Endothelial cell of umbilical vein (primary cell): ENCODE measurements at regions not wholly inside any gene's neighbourhood (a gene's known extent, or its start where the extent isn't known, plus 50 kb on each side); places are given as distances from the start of the nearest gene placed in this dataset.

Experiments used
- BruUV-seq: library from RNA; stranded (reverse); fragments of 400-500 nt; replicated peaks from 2 replicates; lab custom pipeline; 2021; lab: Mats Ljungman, UMichigan
- CTCF ChIA-PET: fragments of 300-600, 350-600 bp; sonication (Branson Sonifier 250); formaldehyde crosslinking; loops from one replicate; lab custom pipeline; 2021; ENCODE audit warnings: antibody characterized with exemption, inconsistent platforms; lab: Charles Lee
- POLR2A ChIA-PET: fragments of 300-600, 350-600 bp; sonication (Branson Sonifier 250); formaldehyde crosslinking; loops from one replicate; lab custom pipeline; 2021; ENCODE audit warnings: antibody characterized with exemption, inconsistent platforms; lab: Charles Lee
- DNase-seq: peaks from one replicate; pipeline ENCODE4 v3.0.0-alpha.2; 2011; ENCODE audit warnings: low read depth, low spot score
- FAIRE-seq: peaks from 2 replicates; lab custom pipeline; 2011; peaks lifted over from hg19 to GRCh38; lab: Jason Lieb, UNC
- H2AFZ ChIP-seq: 2 replicates; pipeline ENCODE4 v1.6.0; 2012; ENCODE audit warnings: low read depth, low read length, control low read depth, inconsistent platforms
- H3K27ac ChIP-seq: 2 replicates; pipeline ENCODE4 v1.5.1; 2011; ENCODE audit warnings: low read depth, mild to moderate bottlenecking, control low read depth, low read length, moderate library complexity; ENCODE audit not compliant: insufficient read depth
- H3K27me3 ChIP-seq, 2 experiments: 2 replicates each; pipeline versions ENCODE4 v1.6.0 to v1.6.1; 2011; ENCODE audit warnings: low read length in 2 of 2, mixed read lengths in 1 of 2; ENCODE audit not compliant: control insufficient read depth in 2 of 2, insufficient read depth in 2 of 2
- H3K36me3 ChIP-seq, 2 experiments: 2 replicates in 1 of 2; 3 replicates in 1 of 2; pipeline ENCODE4 v1.5.1; 2011; ENCODE audit warnings: low read length in 2 of 2, mild to moderate bottlenecking in 1 of 2, moderate library complexity in 1 of 2; ENCODE audit not compliant: control insufficient read depth in 2 of 2, insufficient read depth in 2 of 2; ENCODE audit errors: extremely low read depth in 1 of 2
- H3K4me1 ChIP-seq: 3 replicates; pipeline ENCODE4 v1.5.1; 2011; ENCODE audit warnings: mild to moderate bottlenecking, low read length; ENCODE audit not compliant: control insufficient read depth, insufficient read depth; ENCODE audit errors: extremely low read depth
- H3K4me2 ChIP-seq: 2 replicates; pipeline ENCODE4 v1.6.1; 2011; ENCODE audit warnings: low read length, control low read depth, mixed read lengths; ENCODE audit not compliant: insufficient read depth
- H3K4me3 ChIP-seq, 3 experiments: fragments of 200-600 bp in 1 of 3; sonication (generic), shearing (Covaris generic) in 1 of 3; replicated peaks in 1 of 3; 2 replicates each; pipeline ENCODE4 v1.5.1; 2011 to 2016; ENCODE audit warnings: control low read depth in 3 of 3, low read length in 3 of 3, mild to moderate bottlenecking in 2 of 3, inconsistent platforms in 1 of 3, low read depth in 1 of 3, moderate library complexity in 1 of 3; ENCODE audit not compliant: insufficient read depth in 1 of 3
- H3K79me2 ChIP-seq: 2 replicates; pipeline ENCODE4 v1.6.0; 2012; ENCODE audit warnings: low read length, inconsistent platforms; ENCODE audit not compliant: control insufficient read depth, insufficient read depth
- H3K9ac ChIP-seq: replicated peaks from 2 replicates; pipeline ENCODE3; 2011; ENCODE audit warnings: low read length, control low read depth; ENCODE audit not compliant: insufficient read depth; ENCODE audit errors: extremely low read depth
- H3K9me1 ChIP-seq: replicated peaks from 3 replicates; pipeline ENCODE4 v1.6.0; 2011; ENCODE audit warnings: mild to moderate bottlenecking, low read length; ENCODE audit not compliant: control insufficient read depth, insufficient read depth; ENCODE audit errors: extremely low read depth
- H3K9me3 ChIP-seq: replicated peaks from 2 replicates; pipeline ENCODE4 v1.5.1; 2012; ENCODE audit warnings: low read length, inconsistent platforms; ENCODE audit not compliant: control insufficient read depth, insufficient read depth
- H4K20me1 ChIP-seq: replicated peaks from 2 replicates; pipeline ENCODE3; 2011; ENCODE audit warnings: mild to moderate bottlenecking, low read length; ENCODE audit not compliant: control insufficient read depth, insufficient read depth; ENCODE audit errors: extremely low read depth
- EZH2 ChIP-seq: IDR thresholded peaks from 2 replicates; pipeline ENCODE4 v1.6.1; 2012; ENCODE audit warnings: borderline replicate concordance, low read depth, mild to moderate bottlenecking, moderate library complexity, low read length, inconsistent platforms; ENCODE audit not compliant: severe bottlenecking
- FOS ChIP-seq: IDR thresholded peaks from 2 replicates; pipeline ENCODE4 v1.6.1; 2011; ENCODE audit warnings: mild to moderate bottlenecking, low read length, moderate library complexity, borderline replicate concordance; ENCODE audit not compliant: insufficient read depth
- GATA2 ChIP-seq: IDR thresholded peaks from 2 replicates; pipeline ENCODE4 v1.7.0; 2011; ENCODE audit warnings: low read depth, mild to moderate bottlenecking, moderate library complexity, mixed read lengths, low read length; ENCODE audit not compliant: insufficient read length, insufficient read depth
- JUN ChIP-seq: IDR thresholded peaks from 2 replicates; pipeline ENCODE4 v1.6.1; 2011; ENCODE audit warnings: borderline replicate concordance, low read depth; ENCODE audit not compliant: insufficient read length, insufficient read depth
- MYC ChIP-seq: IDR thresholded peaks from one replicate; pipeline ENCODE4 v1.6.1; 2011; ENCODE audit warnings: mild to moderate bottlenecking, low read depth, low read length
- POLR2A ChIP-seq: IDR thresholded peaks from 2 replicates; pipeline ENCODE4 v1.6.1; 2012; ENCODE audit warnings: low read depth, mild to moderate bottlenecking, control low read depth, low read length
- POLR2AphosphoS5 ChIP-seq: IDR thresholded peaks from 2 replicates; pipeline ENCODE4 v1.6.1; 2012; ENCODE audit warnings: low read depth, mild to moderate bottlenecking, control low read depth, low read length, moderate library complexity; ENCODE audit not compliant: insufficient read depth
- dilution Hi-C: fragments of 300-500 bp; cut with MboI; formaldehyde crosslinking; loops from one replicate; pipeline ENCODE4 v1.15.0; 2019; ENCODE audit warnings: low sequenced_read_pairs; ENCODE audit not compliant: extremely low pct_ligation_motif_present
- intact Hi-C: fragments of 100-400 bp; cut with micrococcal nuclease; formaldehyde crosslinking; loops from one replicate; pipeline ENCODE4 v1.10.0; 2022
- TF ChIP-seq, protein P1 (sequence below): IDR thresholded peaks from 2 replicates; pipeline ENCODE4 v1.6.1; 2011; ENCODE audit not compliant: insufficient read depth, insufficient read length
- TF ChIP-seq, protein P2 (sequence below), 2 donors: IDR thresholded peaks; 1 replicate in 1 of 2; 2 replicates in 1 of 2; pipeline ENCODE4 v1.5.1; 2011; ENCODE audit warnings: low read length in 2 of 2, mild to moderate bottlenecking in 2 of 2, moderate library complexity in 2 of 2, control low read depth in 1 of 2, inconsistent platforms in 1 of 2, low read depth in 1 of 2; ENCODE audit not compliant: insufficient read depth in 1 of 2; ENCODE audit errors: extremely low read depth in 1 of 2

- dilution Hi-C loops = no loop called here
- no TSS peak for BruUV-seq
- no peak for FAIRE-seq
- H3K4me3 ChIP-seq = no peak overlapping the region
- H3K9ac ChIP-seq = no peak overlapping the region
- peaks cover 3% of the 10 kb centered on the region for H3K4me1 ChIP-seq
- intact Hi-C loops = no loop called here
- H3K4me2 ChIP-seq = no peak overlapping the region
- no peak overlapping the region for H2AFZ ChIP-seq
- H3K9me1 ChIP-seq = no peaks in the 10 kb centered on the region
- ChIA-PET CTCF (no interaction called here), POLR2A (no interaction called here)
- no peak overlapping the region for H3K27ac ChIP-seq
- no peak for DNase-seq
- no peaks in the 10 kb centered on the region for H4K20me1 ChIP-seq
- no peaks in the 10 kb centered on the region for H3K79me2 ChIP-seq
- H3K36me3 ChIP-seq = no peaks in the 10 kb centered on the region
- TF ChIP-seq EZH2 = no peak
- TF ChIP-seq, protein P1, sequence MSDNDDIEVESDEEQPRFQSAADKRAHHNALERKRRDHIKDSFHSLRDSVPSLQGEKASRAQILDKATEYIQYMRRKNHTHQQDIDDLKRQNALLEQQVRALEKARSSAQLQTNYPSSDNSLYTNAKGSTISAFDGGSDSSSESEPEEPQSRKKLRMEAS = no peak
- TF ChIP-seq GATA2 = no peak
- TF ChIP-seq, protein P2, sequence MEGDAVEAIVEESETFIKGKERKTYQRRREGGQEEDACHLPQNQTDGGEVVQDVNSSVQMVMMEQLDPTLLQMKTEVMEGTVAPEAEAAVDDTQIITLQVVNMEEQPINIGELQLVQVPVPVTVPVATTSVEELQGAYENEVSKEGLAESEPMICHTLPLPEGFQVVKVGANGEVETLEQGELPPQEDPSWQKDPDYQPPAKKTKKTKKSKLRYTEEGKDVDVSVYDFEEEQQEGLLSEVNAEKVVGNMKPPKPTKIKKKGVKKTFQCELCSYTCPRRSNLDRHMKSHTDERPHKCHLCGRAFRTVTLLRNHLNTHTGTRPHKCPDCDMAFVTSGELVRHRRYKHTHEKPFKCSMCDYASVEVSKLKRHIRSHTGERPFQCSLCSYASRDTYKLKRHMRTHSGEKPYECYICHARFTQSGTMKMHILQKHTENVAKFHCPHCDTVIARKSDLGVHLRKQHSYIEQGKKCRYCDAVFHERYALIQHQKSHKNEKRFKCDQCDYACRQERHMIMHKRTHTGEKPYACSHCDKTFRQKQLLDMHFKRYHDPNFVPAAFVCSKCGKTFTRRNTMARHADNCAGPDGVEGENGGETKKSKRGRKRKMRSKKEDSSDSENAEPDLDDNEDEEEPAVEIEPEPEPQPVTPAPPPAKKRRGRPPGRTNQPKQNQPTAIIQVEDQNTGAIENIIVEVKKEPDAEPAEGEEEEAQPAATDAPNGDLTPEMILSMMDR (IDR thresholded peaks at IDR 0.05; ENCODE audit: extremely low read depth in 1 of 2, insufficient read depth in 1 of 2, low read depth in 1 of 2, low read length in 2 of 2) = no peak
- no peak for TF ChIP-seq POLR2A
- TF ChIP-seq POLR2AphosphoS5 = no peak
- no peak for TF ChIP-seq FOS
- TF ChIP-seq MYC = no peak
- TF ChIP-seq JUN = no peak
- H3K9me3 ChIP-seq = no peaks in the 10 kb centered on the region
- H3K27me3 ChIP-seq = no peaks in the 10 kb centered on the region
Measured at GRCh38 chr21:16913010-16913409, 599.8 kb upstream of the CXADR start.
